ENCODE measurements at regions not wholly inside any gene's neighbourhood (a gene's known extent, or its start where the extent isn't known, plus 50 kb on each side); places are given as distances from the start of the nearest gene placed in this dataset.

- FAIRE-seq (no peak), ATAC-seq (no peak)
These were observed 139.5 kb downstream of the SLIT2 start for GRCh38 chr4:20391198-20391597.

More at GRCh38 chr4:20391198-20391597, 139.5 kb downstream of the SLIT2 start:
- Histone ChIP-seq H3K4me3 (no peak overlapping the region), H3K79me2 (ENCODE audit: control insufficient read depth, insufficient read depth, low read length) (no peaks in the 10 kb centered on the region), H3K36me3 (ENCODE audit: control insufficient read depth, insufficient read depth, low read length) (no peaks in the 10 kb centered on the region), H3K9ac (ENCODE audit: insufficient read depth in 1 of 2, low read depth in 2 of 2, low read length in 2 of 2) (no peak overlapping the region), H3K27me3 (ENCODE audit: control insufficient read depth in 2 of 2, insufficient read depth in 2 of 2, low read length in 2 of 2) (no peaks in the 10 kb centered on the region), H3K27ac (ENCODE audit: extremely low read depth, low read depth, low read length) (no peak overlapping the region), H3K4me1 (replicated peaks in 1 of 2; ENCODE audit: control insufficient read depth in 2 of 2, insufficient read depth in 2 of 2, low read length in 2 of 2) (no peaks in the 10 kb centered on the region), H4K20me1 (replicated peaks; ENCODE audit: control insufficient read depth, insufficient read depth, low read length) (no peaks in the 10 kb centered on the region), H2AFZ (ENCODE audit: low read depth, low read length) (no peak overlapping the region), H3K9me1 (ENCODE audit: control insufficient read depth, insufficient read depth, low read length) (no peaks in the 10 kb centered on the region), H3K4me2 (ENCODE audit: insufficient read depth, low read length) (no peak overlapping the region), H3K9me3 (replicated peaks; ENCODE audit: control insufficient read depth, insufficient read depth, low read depth, low read length) (no peaks in the 10 kb centered on the region)
- TF ChIP-seq HOMEZ (CRISPR knock-in tag; IDR thresholded peaks at IDR 0.05) (no peak), TAF15 (IDR thresholded peaks at IDR 0.05; ENCODE audit: low read depth, low read length) (no peak), SMARCA5 (IDR thresholded peaks at IDR 0.05) (no peak), ZNF165 (CRISPR knock-in tag; IDR thresholded peaks at IDR 0.05; ENCODE audit: borderline replicate concordance) (no peak), PHF21A (IDR thresholded peaks at IDR 0.05; ENCODE audit: borderline replicate concordance, low read depth) (no peak)
- TF ChIP-seq, protein P1, sequence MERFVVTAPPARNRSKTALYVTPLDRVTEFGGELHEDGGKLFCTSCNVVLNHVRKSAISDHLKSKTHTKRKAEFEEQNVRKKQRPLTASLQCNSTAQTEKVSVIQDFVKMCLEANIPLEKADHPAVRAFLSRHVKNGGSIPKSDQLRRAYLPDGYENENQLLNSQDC (CRISPR knock-in tag; IDR thresholded peaks at IDR 0.05) = no peak
- in situ Hi-C loops (cut with MboI) (no loop called here), intact Hi-C loops (cut with micrococcal nuclease) (no loop called here)
- DNase-seq (ENCODE audit: extremely low read depth in 1 of 4, low spot score in 3 of 4) = no peak
- CTCF ChIA-PET (ENCODE audit: low intra/inter-chr PET ratio) = no interaction called here
- POLR2A ChIA-PET = no interaction called here
- BruUV-seq (replicated peaks) = no TSS peak
- WGBS (ENCODE audit: insufficient coverage, low coverage, missing lambda C conversion rate) = 0% methylated on average over 1 of the region's 1 CpG
